ENCODE measurements at regions not wholly inside any gene's neighbourhood (a gene's known extent, or its start where the extent isn't known, plus 50 kb on each side); places are given as distances from the start of the nearest gene placed in this dataset.

DNA sequence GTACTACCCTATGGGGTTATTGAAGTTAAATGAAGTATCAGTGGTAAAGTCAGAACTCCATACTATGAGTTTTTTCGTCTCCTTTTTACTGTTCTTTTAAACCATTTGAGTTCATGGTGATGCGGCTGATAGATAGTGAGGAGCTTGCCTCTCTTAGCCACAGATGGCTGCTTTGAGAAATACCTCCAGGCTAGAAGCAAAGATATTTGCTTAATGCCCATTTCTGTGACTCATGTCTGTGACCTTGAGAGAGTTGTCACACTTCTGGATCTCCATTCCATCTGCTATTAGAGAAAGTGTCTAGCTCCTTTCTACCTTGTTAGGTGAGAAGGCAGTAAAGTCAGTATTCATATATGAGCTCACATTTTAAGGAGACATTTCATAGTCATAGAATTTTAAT lies 89.5 kb upstream of the PLXNA2 start:
- TF ChIP-seq, protein P1, sequence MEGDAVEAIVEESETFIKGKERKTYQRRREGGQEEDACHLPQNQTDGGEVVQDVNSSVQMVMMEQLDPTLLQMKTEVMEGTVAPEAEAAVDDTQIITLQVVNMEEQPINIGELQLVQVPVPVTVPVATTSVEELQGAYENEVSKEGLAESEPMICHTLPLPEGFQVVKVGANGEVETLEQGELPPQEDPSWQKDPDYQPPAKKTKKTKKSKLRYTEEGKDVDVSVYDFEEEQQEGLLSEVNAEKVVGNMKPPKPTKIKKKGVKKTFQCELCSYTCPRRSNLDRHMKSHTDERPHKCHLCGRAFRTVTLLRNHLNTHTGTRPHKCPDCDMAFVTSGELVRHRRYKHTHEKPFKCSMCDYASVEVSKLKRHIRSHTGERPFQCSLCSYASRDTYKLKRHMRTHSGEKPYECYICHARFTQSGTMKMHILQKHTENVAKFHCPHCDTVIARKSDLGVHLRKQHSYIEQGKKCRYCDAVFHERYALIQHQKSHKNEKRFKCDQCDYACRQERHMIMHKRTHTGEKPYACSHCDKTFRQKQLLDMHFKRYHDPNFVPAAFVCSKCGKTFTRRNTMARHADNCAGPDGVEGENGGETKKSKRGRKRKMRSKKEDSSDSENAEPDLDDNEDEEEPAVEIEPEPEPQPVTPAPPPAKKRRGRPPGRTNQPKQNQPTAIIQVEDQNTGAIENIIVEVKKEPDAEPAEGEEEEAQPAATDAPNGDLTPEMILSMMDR (IDR thresholded peaks at IDR 0.05; ENCODE audit: borderline replicate concordance, extremely low read depth, low read length, poor library complexity, severe bottlenecking): no peak
- no peak for TF ChIP-seq EZH2 (IDR thresholded peaks at IDR 0.05; ENCODE audit: borderline replicate concordance, low read depth, low read length, severe bottlenecking)

Measured in DND-41 (cell line).